ENCODE measurements at regions not wholly inside any gene's neighbourhood (a gene's known extent, or its start where the extent isn't known, plus 50 kb on each side); places are given as distances from the start of the nearest gene placed in this dataset.

DNA sequence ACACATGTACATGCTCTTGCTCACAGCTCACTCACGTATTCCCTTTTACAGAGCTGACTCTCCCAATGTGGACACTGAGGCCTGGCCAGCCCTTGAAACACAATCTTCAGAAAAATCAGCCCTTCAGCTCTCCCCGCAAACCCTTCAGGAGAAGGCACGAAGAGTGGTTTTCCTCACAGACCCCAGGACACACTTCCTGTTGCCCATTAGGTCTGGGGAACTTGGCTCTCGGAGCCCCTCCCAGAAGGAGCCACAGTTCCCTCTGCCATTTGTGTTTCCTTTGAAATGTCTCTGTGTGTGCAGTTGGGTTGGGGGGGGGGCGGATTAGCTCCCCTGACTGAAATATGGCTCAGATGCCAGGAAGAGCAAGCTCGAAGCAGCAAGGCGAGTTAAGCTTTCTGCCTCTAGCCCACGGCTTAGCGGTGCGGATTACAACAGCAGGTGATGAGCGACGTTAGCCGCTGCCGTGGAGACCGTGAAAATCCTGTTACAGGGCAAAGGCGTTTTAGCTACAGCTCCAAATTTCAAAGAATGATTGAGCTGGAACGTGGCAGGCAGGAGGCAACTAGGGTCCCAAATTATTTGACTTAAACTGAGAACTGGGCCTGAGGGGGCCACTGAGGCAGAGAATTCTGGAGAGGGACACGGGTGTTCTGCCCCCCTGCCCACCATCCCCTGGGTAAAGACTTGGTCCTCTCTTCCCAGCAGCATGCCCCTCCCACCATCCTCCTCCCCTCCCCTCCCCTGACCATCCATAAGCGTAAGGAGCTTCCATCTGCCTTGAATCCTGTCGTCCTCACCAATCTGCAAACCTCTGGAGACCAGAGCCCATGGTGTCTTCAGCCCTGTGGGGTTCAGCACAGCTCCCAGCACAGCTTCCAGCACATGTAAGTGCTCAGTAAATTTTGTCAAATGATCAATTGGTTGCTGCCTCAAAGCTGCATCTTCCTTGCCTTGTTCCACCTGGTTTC is 598.6 kb downstream of the BUD13 start:
- no peak overlapping the region for H3K4me3 ChIP-seq (ENCODE audit: low read depth, low read length)
- no peak for TF ChIP-seq CTCF (IDR thresholded peaks at IDR 0.05; ENCODE audit: insufficient read depth, low read depth, low read length)
- no peak for DNase-seq (ENCODE audit: low read depth)

- DNase-seq (ENCODE audit: low read depth) = no peak
- no peak overlapping the region for H3K4me3 ChIP-seq (ENCODE audit: low read depth, low read length)
- no peak for TF ChIP-seq CTCF (IDR thresholded peaks at IDR 0.05; ENCODE audit: insufficient read depth, low read depth, low read length)
Observed at GRCh38 chr11:116173506-116173905, 599.3 kb downstream of the BUD13 start.

GRCh38 chr11:116172851-116173250 is 599.9 kb downstream of the BUD13 start:
- DNase-seq (ENCODE audit: low read depth) = no peak
- no peak for TF ChIP-seq CTCF (IDR thresholded peaks at IDR 0.05; ENCODE audit: insufficient read depth, low read depth, low read length)
- no peak overlapping the region for H3K4me3 ChIP-seq (ENCODE audit: low read depth, low read length)

GRCh38 chr11:116172156-116172555 is 600.6 kb downstream of the BUD13 start:
- DNase-seq (ENCODE audit: low read depth) = no peak
- no peak for TF ChIP-seq CTCF (IDR thresholded peaks at IDR 0.05; ENCODE audit: insufficient read depth, low read depth, low read length)
- no peak overlapping the region for H3K4me3 ChIP-seq (ENCODE audit: low read depth, low read length)

DNA sequence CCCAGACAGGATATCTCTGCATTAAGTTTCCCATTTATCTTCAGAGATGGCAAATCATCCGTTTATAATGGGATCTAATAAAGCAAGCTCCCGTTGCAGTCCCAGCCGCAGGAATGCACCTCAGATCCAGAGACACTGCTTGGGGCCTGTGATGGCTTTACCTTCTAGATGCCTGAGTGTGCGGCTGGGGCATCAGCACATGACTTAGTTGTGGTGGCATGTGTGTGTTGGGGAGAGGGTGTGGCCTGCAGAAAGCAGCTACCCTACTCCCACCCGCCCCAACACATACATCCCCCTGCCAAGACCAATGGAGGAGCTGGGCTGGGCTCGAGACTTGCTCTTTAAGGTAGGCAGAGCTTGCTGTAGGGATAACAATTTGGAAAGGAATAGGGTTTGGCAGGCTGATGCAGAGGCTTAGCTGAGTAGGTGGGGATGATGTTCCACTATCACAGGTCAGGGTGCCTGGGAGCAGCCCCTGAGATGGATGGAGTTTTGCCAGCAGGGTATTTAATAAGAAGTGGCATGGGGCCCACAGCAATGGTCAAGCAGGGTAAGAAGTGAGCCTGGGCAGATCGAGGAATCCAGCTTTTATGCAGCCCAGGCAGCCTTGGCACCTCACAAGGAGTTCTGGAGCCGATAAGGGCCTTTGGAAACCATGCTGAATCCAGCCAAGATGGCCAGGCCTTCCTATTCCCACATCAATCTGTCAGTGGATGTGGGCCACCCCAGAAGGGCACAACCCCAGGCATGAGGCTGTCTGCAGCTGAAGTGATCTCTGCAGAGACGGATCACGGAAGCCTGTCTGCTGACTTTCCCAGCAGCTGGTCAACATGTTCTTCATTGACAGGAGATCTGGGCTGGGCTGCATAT is 601.3 kb downstream of the BUD13 start:
- no peak overlapping the region for H3K4me3 ChIP-seq (ENCODE audit: low read depth, low read length)
- DNase-seq (ENCODE audit: low read depth) = no peak
- no peak for TF ChIP-seq CTCF (IDR thresholded peaks at IDR 0.05; ENCODE audit: insufficient read depth, low read depth, low read length)

DNA sequence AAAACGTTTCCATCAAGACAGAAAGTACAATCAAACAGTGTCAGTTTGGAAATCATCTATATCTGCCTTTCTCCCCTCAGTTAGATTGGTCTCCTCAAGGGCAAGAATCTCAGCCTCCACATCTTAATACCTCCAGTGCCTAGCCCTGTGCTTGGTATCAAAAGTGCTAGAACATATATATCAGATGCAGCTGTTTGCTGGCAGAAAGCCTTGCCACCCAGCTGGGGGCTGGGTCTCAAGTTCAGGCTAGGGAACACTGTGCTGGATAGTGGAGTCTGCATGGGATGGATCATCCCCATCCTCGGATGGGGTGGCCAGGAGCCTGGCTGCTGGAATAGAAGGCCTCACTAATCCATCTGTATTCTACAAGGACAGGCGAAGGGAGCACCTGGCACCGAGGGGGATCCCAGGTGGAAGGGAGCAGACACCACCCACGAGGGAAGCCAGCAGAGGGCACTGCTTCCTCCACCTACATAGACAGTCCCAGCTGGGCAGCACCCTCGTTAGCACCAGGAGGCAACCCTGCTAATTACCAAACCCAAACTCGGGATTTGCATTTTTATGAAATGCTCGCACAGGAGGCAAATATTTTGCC is 602.2 kb downstream of the BUD13 start:
- DNase-seq (ENCODE audit: low read depth) = no peak
- no peak overlapping the region for H3K4me3 ChIP-seq (ENCODE audit: low read depth, low read length)
- no peak for TF ChIP-seq CTCF (IDR thresholded peaks at IDR 0.05; ENCODE audit: insufficient read depth, low read depth, low read length)
